Neuronal stem cell (in vitro differentiated cells): ENCODE measurements at regions not wholly inside any gene's neighbourhood (a gene's known extent, or its start where the extent isn't known, plus 50 kb on each side); places are given as distances from the start of the nearest gene placed in this dataset.

Experiments
- DNase-seq: peaks from one replicate; pipeline ENCODE4 v3.0.0-alpha.2; 2013; ENCODE audit warnings: low spot score
- H2AFZ ChIP-seq: one replicate; pipeline ENCODE4 v1.6.1; 2013; ENCODE audit warnings: mild to moderate bottlenecking, low read length, inconsistent platforms
- H2AK5ac ChIP-seq: 2 replicates; pipeline ENCODE4 v1.6.1; 2013; ENCODE audit warnings: low read depth, mild to moderate bottlenecking, inconsistent platforms, low read length, moderate library complexity, mixed read lengths
- H2BK120ac ChIP-seq: 2 replicates; pipeline ENCODE4 v1.6.1; 2013; ENCODE audit warnings: low read depth, mild to moderate bottlenecking, inconsistent platforms, low read length, moderate library complexity, mixed read lengths
- H2BK12ac ChIP-seq: one replicate; pipeline ENCODE4 v1.6.1; 2013; ENCODE audit warnings: low read length, inconsistent platforms
- H2BK15ac ChIP-seq: 2 replicates; pipeline ENCODE4 v1.6.1; 2013; ENCODE audit warnings: mild to moderate bottlenecking, low read length, inconsistent platforms, mixed read lengths
- H2BK5ac ChIP-seq: one replicate; pipeline ENCODE4 v1.6.1; 2013; ENCODE audit warnings: inconsistent platforms, mild to moderate bottlenecking, low read length, moderate library complexity
- H3K14ac ChIP-seq: one replicate; pipeline ENCODE4 v1.6.1; 2013; ENCODE audit warnings: low read length, inconsistent platforms
- H3K18ac ChIP-seq: 2 replicates; pipeline ENCODE4 v1.6.1; 2013; ENCODE audit warnings: low read length, inconsistent platforms
- H3K23ac ChIP-seq: 2 replicates; pipeline ENCODE4 v1.6.1; 2013; ENCODE audit warnings: low read depth, mild to moderate bottlenecking, mixed read lengths, low read length, inconsistent platforms; ENCODE audit not compliant: poor library complexity
- H3K27ac ChIP-seq: replicated peaks from 3 replicates; pipeline ENCODE4 v1.5.1; 2013; ENCODE audit warnings: low read length, inconsistent platforms
- H3K27me3 ChIP-seq, 3 experiments: 2 replicates each; pipeline ENCODE4 v1.6.1; 2013; ENCODE audit warnings: low read length in 3 of 3, mild to moderate bottlenecking in 2 of 3, inconsistent platforms in 1 of 3, low read depth in 1 of 3, mixed read lengths in 1 of 3, moderate library complexity in 1 of 3; ENCODE audit not compliant: control insufficient read depth in 3 of 3, insufficient read depth in 3 of 3
- H3K36me3 ChIP-seq, 2 donors: replicated peaks in 1 of 2; 2 replicates each; pipeline ENCODE4 v1.6.1; 2013; ENCODE audit warnings: low read length in 2 of 2; ENCODE audit not compliant: control insufficient read depth in 2 of 2, insufficient read depth in 2 of 2
- H3K4ac ChIP-seq: 2 replicates; pipeline ENCODE4 v1.6.1; 2013; ENCODE audit warnings: inconsistent platforms, mild to moderate bottlenecking, low read length, moderate library complexity
- H3K4me1 ChIP-seq, 2 donors: 1 replicate in 1 of 2; 2 replicates in 1 of 2; pipeline ENCODE4 v1.6.1; 2013; ENCODE audit warnings: low read length in 2 of 2, low read depth in 1 of 2; ENCODE audit not compliant: control insufficient read depth in 2 of 2, insufficient read depth in 1 of 2
- H3K4me2 ChIP-seq: one replicate; pipeline ENCODE4 v1.6.1; 2013; ENCODE audit warnings: mild to moderate bottlenecking, low read length, inconsistent platforms; ENCODE audit not compliant: insufficient read depth, poor library complexity, severe bottlenecking
- H3K4me3 ChIP-seq, 2 donors: 2 replicates each; pipeline ENCODE4 v1.5.1; 2013; ENCODE audit warnings: low read length in 2 of 2, mild to moderate bottlenecking in 2 of 2, inconsistent platforms in 1 of 2, moderate library complexity in 1 of 2
- H3K79me1 ChIP-seq: one replicate; pipeline ENCODE4 v1.6.1; 2013; ENCODE audit warnings: low read depth, mild to moderate bottlenecking, inconsistent platforms, low read length, moderate library complexity
- H3K9ac ChIP-seq: one replicate; pipeline ENCODE4 v1.6.1; 2013; ENCODE audit warnings: mild to moderate bottlenecking, low read depth, low read length, inconsistent platforms; ENCODE audit not compliant: poor library complexity
- H3K9me3 ChIP-seq, 2 donors: replicated peaks in 1 of 2; 2 replicates each; pipeline versions ENCODE3 to v1.6.1; 2013; ENCODE audit warnings: low read length in 2 of 2, mild to moderate bottlenecking in 2 of 2, inconsistent platforms in 1 of 2, low read depth in 1 of 2, mixed read lengths in 1 of 2, moderate library complexity in 1 of 2; ENCODE audit not compliant: control insufficient read depth in 2 of 2, insufficient read depth in 1 of 2
- H4K8ac ChIP-seq: one replicate; pipeline ENCODE4 v1.6.1; 2013; ENCODE audit warnings: low read depth, mild to moderate bottlenecking, inconsistent platforms, low read length, moderate library complexity
- H4K91ac ChIP-seq: one replicate; pipeline ENCODE4 v1.6.1; 2013; ENCODE audit warnings: low read length, low read depth, mild to moderate bottlenecking, inconsistent platforms; ENCODE audit not compliant: poor library complexity
- WGBS, 2 donors: extraction: QIAGEN DNeasy Blood & Tissue Kit; methylation state at CpG; one replicate each; pipeline ENCODE4 v1.1.7; 2013; ENCODE audit warnings: missing lambda C conversion rate in 2 of 2, mixed read lengths in 1 of 2; ENCODE audit not compliant: insufficient read length in 2 of 2, insufficient replicate concordance in 1 of 2; ENCODE audit errors: extremely low coverage in 2 of 2; 5-methylcytosine and 5-hydroxymethylcytosine counted together

GRCh38 chr4:163666332-163666873 lies 171.9 kb downstream of the TMA16 start:
- H3K9ac ChIP-seq: no peak overlapping the region
- H2BK120ac ChIP-seq: no peak overlapping the region
- H2BK15ac ChIP-seq: no peak overlapping the region
- no peak overlapping the region for H2AK5ac ChIP-seq
- no peak overlapping the region for H3K4me3 ChIP-seq
- no peak overlapping the region for H3K4me2 ChIP-seq
- H2BK5ac ChIP-seq: no peak overlapping the region
- no peaks in the 10 kb centered on the region for H3K36me3 ChIP-seq
- no peaks in the 10 kb centered on the region for H3K79me1 ChIP-seq
- H2AFZ ChIP-seq: no peak overlapping the region
- no peaks in the 10 kb centered on the region for H3K9me3 ChIP-seq
- no peak overlapping the region for H4K91ac ChIP-seq
- H3K4ac ChIP-seq: no peak overlapping the region
- H3K4me1 ChIP-seq: no peaks in the 10 kb centered on the region
- no peak overlapping the region for H3K27ac ChIP-seq
- H3K23ac ChIP-seq: no peak overlapping the region
- H3K18ac ChIP-seq: no peak overlapping the region
- H2BK12ac ChIP-seq: no peak overlapping the region
- no peak for DNase-seq
- no peaks in the 10 kb centered on the region for H3K27me3 ChIP-seq
- no peak overlapping the region for H3K14ac ChIP-seq
- no peak overlapping the region for H4K8ac ChIP-seq

DNA sequence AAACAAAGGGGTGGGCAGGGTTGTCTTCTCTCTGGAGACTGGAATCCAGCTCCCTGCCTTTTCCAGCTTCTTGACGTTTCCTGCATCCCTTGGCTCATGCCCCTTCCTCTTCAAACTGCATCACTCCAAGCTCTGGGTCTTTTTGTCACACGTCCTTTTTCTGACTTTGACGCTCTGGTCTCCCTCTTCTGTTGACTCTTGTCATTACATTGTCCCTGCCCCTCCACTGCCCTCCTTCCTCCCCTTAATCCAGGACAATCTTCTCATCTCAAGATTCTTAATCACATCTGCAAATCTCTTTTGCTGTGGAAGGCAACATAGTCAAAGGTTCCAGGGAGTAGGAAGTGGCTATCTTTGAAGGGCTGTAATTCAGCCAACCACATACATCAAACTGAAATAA lies 178.3 kb downstream of the TMA16 start:
- no peaks in the 10 kb centered on the region for H3K36me3 ChIP-seq
- no peak overlapping the region for H2BK5ac ChIP-seq
- H3K27me3 ChIP-seq: no peaks in the 10 kb centered on the region
- peaks cover 0 to 2% of the 10 kb centered on the region in 2 donors for H3K9me3 ChIP-seq
- H3K4me1 ChIP-seq: no peaks in the 10 kb centered on the region
- H2AK5ac ChIP-seq: no peak overlapping the region
- H4K91ac ChIP-seq: no peak overlapping the region
- DNase-seq: no peak
- no peak overlapping the region for H3K9ac ChIP-seq
- no CpG with 5 or more reads among the region's 3 CpGs for WGBS, 2 donors
- no peak overlapping the region for H3K4me2 ChIP-seq
- no peak overlapping the region for H3K4me3 ChIP-seq
- no peak overlapping the region for H3K23ac ChIP-seq
- no peak overlapping the region for H2BK12ac ChIP-seq
- H2AFZ ChIP-seq: no peak overlapping the region
- no peak overlapping the region for H2BK120ac ChIP-seq
- H3K4ac ChIP-seq: no peak overlapping the region
- H2BK15ac ChIP-seq: no peak overlapping the region
- H3K27ac ChIP-seq: no peak overlapping the region
- H3K14ac ChIP-seq: no peak overlapping the region
- H4K8ac ChIP-seq: no peak overlapping the region
- H3K79me1 ChIP-seq: no peaks in the 10 kb centered on the region
- no peak overlapping the region for H3K18ac ChIP-seq

GRCh38 chr4:163673848-163674697 lies 179.6 kb downstream of the TMA16 start:
- Histone ChIP-seq H2BK15ac (no peak overlapping the region), H2AFZ (no peak overlapping the region), H4K8ac (no peak overlapping the region), H3K9ac (no peak overlapping the region), H2BK12ac (no peak overlapping the region), H3K27ac (no peak overlapping the region), H3K14ac (no peak overlapping the region), H2AK5ac (no peak overlapping the region), H2BK120ac (no peak overlapping the region), H3K36me3 (no peaks in the 10 kb centered on the region), H2BK5ac (no peak overlapping the region), H3K18ac (no peak overlapping the region), H3K9me3 (peaks cover 0 to 2% of the 10 kb centered on the region in 2 donors), H3K4me1 (no peaks in the 10 kb centered on the region), H3K23ac (no peak overlapping the region), H4K91ac (no peak overlapping the region), H3K4ac (no peak overlapping the region), H3K27me3 (no peaks in the 10 kb centered on the region), H3K79me1 (no peaks in the 10 kb centered on the region), H3K4me3 (no peak overlapping the region), H3K4me2 (no peak overlapping the region)
- no peak for DNase-seq
- no CpG with 5 or more reads among the region's 5 CpGs for WGBS, 2 donors

DNA sequence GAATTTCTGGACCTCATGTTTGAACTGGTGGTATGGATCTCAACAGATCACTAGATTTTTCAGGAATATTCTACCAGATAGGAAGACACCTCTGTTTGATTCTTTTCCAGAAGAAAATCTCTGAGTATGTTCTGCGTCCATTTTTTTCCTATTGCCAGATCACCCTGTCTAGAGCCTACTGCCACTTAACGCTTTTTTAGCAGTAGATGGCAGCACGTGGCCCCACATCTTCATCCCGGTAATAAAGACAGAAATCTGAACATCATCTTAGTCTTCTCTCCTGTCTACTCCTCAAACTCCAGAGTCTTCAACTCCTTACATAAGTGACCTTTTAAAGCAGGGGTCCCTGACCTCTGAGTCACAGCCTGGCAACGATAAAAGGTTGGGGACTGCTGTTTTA lies 184.7 kb downstream of the TMA16 start:
- Histone ChIP-seq H4K8ac (no peak overlapping the region), H2AK5ac (no peak overlapping the region), H3K4me2 (no peak overlapping the region), H2AFZ (no peak overlapping the region), H3K23ac (no peak overlapping the region), H3K9ac (no peak overlapping the region), H2BK15ac (no peak overlapping the region), H3K27me3 (no peaks in the 10 kb centered on the region), H3K18ac (no peak overlapping the region), H3K9me3 (no peaks in the 10 kb centered on the region), H3K14ac (no peak overlapping the region), H3K4ac (no peak overlapping the region), H4K91ac (no peak overlapping the region), H3K79me1 (no peaks in the 10 kb centered on the region), H3K4me3 (no peak overlapping the region), H3K4me1 (no peaks in the 10 kb centered on the region), H2BK5ac (no peak overlapping the region), H3K27ac (no peak overlapping the region), H3K36me3 (no peaks in the 10 kb centered on the region), H2BK120ac (no peak overlapping the region), H2BK12ac (no peak overlapping the region)
- DNase-seq: no peak
- no CpG with 5 or more reads among the region's 5 CpGs for WGBS, 2 donors
